ENCODE measurements at regions not wholly inside any gene's neighbourhood (a gene's known extent, or its start where the extent isn't known, plus 50 kb on each side); places are given as distances from the start of the nearest gene placed in this dataset.

- TF ChIP-seq KDM1A (IDR thresholded peaks at IDR 0.05; ENCODE audit: borderline replicate concordance, low read length) (no peak), SIN3A (conservative IDR thresholded peaks at IDR 0.05 in 1 of 2, IDR thresholded peaks at IDR 0.05 in 1 of 2; ENCODE audit: low read depth in 1 of 2, low read length in 2 of 2) (no peak), RFX5 (IDR thresholded peaks at IDR 0.05; ENCODE audit: borderline replicate concordance, low read depth, low read length) (no peak), SAP30 (IDR thresholded peaks at IDR 0.05; ENCODE audit: insufficient read depth, insufficient replicate concordance, low read length) (no peak), BACH1 (IDR thresholded peaks at IDR 0.05; ENCODE audit: low read length) (no peak), RAD21 (IDR thresholded peaks at IDR 0.05 in 1 of 2, conservative IDR thresholded peaks at IDR 0.05 in 1 of 2; ENCODE audit: low read depth in 2 of 2, low read length in 2 of 2) (no peak), RBBP5 (IDR thresholded peaks at IDR 0.05; ENCODE audit: borderline replicate concordance, low read depth, low read length) (no peak), CHD1 (IDR thresholded peaks at IDR 0.05; ENCODE audit: low read depth, low read length) (no peak), JUND (IDR thresholded peaks at IDR 0.05; ENCODE audit: low read length) (no peak), GTF2F1 (IDR thresholded peaks at IDR 0.05; ENCODE audit: borderline replicate concordance, low read depth, low read length) (no peak)
- TF ChIP-seq, protein P1, sequence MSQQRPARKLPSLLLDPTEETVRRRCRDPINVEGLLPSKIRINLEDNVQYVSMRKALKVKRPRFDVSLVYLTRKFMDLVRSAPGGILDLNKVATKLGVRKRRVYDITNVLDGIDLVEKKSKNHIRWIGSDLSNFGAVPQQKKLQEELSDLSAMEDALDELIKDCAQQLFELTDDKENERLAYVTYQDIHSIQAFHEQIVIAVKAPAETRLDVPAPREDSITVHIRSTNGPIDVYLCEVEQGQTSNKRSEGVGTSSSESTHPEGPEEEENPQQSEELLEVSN (IDR thresholded peaks at IDR 0.05) = no peak
- Histone ChIP-seq H3K36me3 (ENCODE audit: control insufficient read depth in 2 of 4, insufficient read depth in 4 of 4, low read length in 3 of 4) (no peaks in the 10 kb centered on the region), H3K27me3 (replicated peaks in 1 of 4; ENCODE audit: control insufficient read depth in 3 of 4, extremely low read depth in 1 of 4, insufficient read depth in 3 of 4, low read length in 3 of 4) (no peaks in the 10 kb centered on the region), H2BK12ac (ENCODE audit: low read depth, low read length) (no peak overlapping the region), H3K27ac (ENCODE audit: low read depth, low read length) (no peak overlapping the region), H2AK5ac (ENCODE audit: low read depth, low read length) (no peak overlapping the region), H3K14ac (ENCODE audit: insufficient read length) (no peak overlapping the region), H2BK5ac (ENCODE audit: low read depth, low read length) (no peak overlapping the region), H4K8ac (ENCODE audit: extremely low read depth, insufficient read depth, low read length) (no peak overlapping the region), H3K4me2 (ENCODE audit: insufficient read depth in 1 of 2, low read depth in 2 of 2, low read length in 2 of 2) (no peak overlapping the region), H2BK120ac (replicated peaks; ENCODE audit: low read depth, low read length) (no peak overlapping the region), H4K5ac (ENCODE audit: insufficient read length, low read depth, low read length) (no peak overlapping the region), H4K91ac (replicated peaks; ENCODE audit: insufficient read length, low read length) (no peak overlapping the region), H3K18ac (ENCODE audit: extremely low read depth, low read length) (no peak overlapping the region), H3K56ac (replicated peaks; ENCODE audit: insufficient read length, low read depth, low read length) (no peak overlapping the region), H3K79me1 (ENCODE audit: low read depth, low read length) (no peaks in the 10 kb centered on the region), H3K79me2 (ENCODE audit: control insufficient read depth in 1 of 2, insufficient read depth in 2 of 2, low read length in 2 of 2) (no peaks in the 10 kb centered on the region), H3K23ac (ENCODE audit: insufficient read length) (no peak overlapping the region), H3K9me3 (ENCODE audit: insufficient read depth in 2 of 2, low read depth in 1 of 2, low read length in 1 of 2) (no peaks in the 10 kb centered on the region), H3K4me1 (replicated peaks in 1 of 4; ENCODE audit: control insufficient read depth in 3 of 4, insufficient read depth in 4 of 4, low read length in 3 of 4) (no peaks in the 10 kb centered on the region), H3K4me3 (ENCODE audit: extremely low read depth in 1 of 4, insufficient read depth in 2 of 4, low read depth in 3 of 4, low read length in 4 of 4) (no peak overlapping the region), H3K23me2 (ENCODE audit: low read depth, low read length) (no peaks in the 10 kb centered on the region), H2BK15ac (ENCODE audit: low read length) (no peak overlapping the region), H2AFZ (ENCODE audit: low read length) (no peak overlapping the region), H2BK20ac (ENCODE audit: low read length) (no peak overlapping the region), H4K20me1 (replicated peaks in 1 of 2; ENCODE audit: control insufficient read depth in 1 of 2, insufficient read depth in 2 of 2, low read length in 2 of 2) (no peaks in the 10 kb centered on the region), H3K9ac (replicated peaks in 1 of 4; ENCODE audit: extremely low read depth in 1 of 4, low read depth in 3 of 4, low read length in 3 of 4) (no peak overlapping the region), H3K4ac (replicated peaks; ENCODE audit: insufficient read length, low read depth, low read length) (no peak overlapping the region)
- FAIRE-seq (no peak), DNase-seq (ENCODE audit: low read depth in 1 of 2, low spot score in 2 of 2) (no peak)
- 90% methylated on average over 1 of the region's 1 CpG; no CpG with 5 or more reads in 1 of the 2 experiments for WGBS, 2 experiments (ENCODE audit: extremely low coverage in 1 of 2, insufficient coverage in 1 of 2, insufficient read length in 1 of 2, insufficient replicate concordance in 2 of 2, low coverage in 1 of 2, low lambda C conversion rate in 2 of 2, missing lambda C conversion rate in 1 of 2)
- ChIA-PET POLR2A (ENCODE audit: partially characterized antibody) (no interaction called here), CTCF (ENCODE audit: partially characterized antibody) (interaction anchor here (1.1 kb wide), 1 partner anchor 39 kb away, joined by 3 read pairs; no protein-coding TSS in a partner anchor)
Observed at GRCh38 chr18:29309366-29309765, 1132.4 kb upstream of the CDH2 start.
